Stimulated activated CD4-positive, alpha-beta T cell treated with anti-CD3 and anti-CD28 coated beads, Interleukin-4, amount 100 ng/mL, for 1 hour (primary cell): ENCODE measurements at regions not wholly inside any gene's neighbourhood (a gene's known extent, or its start where the extent isn't known, plus 50 kb on each side); places are given as distances from the start of the nearest gene placed in this dataset.

Experiments
- DNase-seq: peaks from one replicate; pipeline ENCODE4 v3.0.0-alpha.2; 2020

- DNase-seq, result no peak
These were observed 253.5 kb downstream of the SPTSSA start for GRCh38 chr14:34208532-34208931.

- DNase-seq, result no peak
These were observed 254.9 kb upstream of the EGLN3 start for GRCh38 chr14:34205799-34206198.

GRCh38 chr14:34204774-34205173 lies 253.9 kb upstream of the EGLN3 start:
- no peak for DNase-seq

GRCh38 chr14:34203251-34203722 lies 252.4 kb upstream of the EGLN3 start:
- no peak for DNase-seq

- DNase-seq, result no peak
These were observed 251.2 kb upstream of the EGLN3 start for GRCh38 chr14:34201909-34202637.

GRCh38 chr14:34199585-34199984 lies 248.7 kb upstream of the EGLN3 start:
- DNase-seq, result peak; percentile 3

- DNase-seq, result no peak
These were observed 247.2 kb upstream of the EGLN3 start for GRCh38 chr14:34198096-34198495.

- no peak for DNase-seq
These were observed 245.1 kb upstream of the EGLN3 start for GRCh38 chr14:34195964-34196363.

GRCh38 chr14:34190717-34191116 lies 239.8 kb upstream of the EGLN3 start:
- no peak for DNase-seq

GRCh38 chr14:34189866-34190265 lies 239.0 kb upstream of the EGLN3 start:
- no peak for DNase-seq

- no peak for DNase-seq
These were observed 236.7 kb upstream of the EGLN3 start for GRCh38 chr14:34187519-34188044.

GRCh38 chr14:34187061-34187460 lies 236.2 kb upstream of the EGLN3 start:
- no peak for DNase-seq

GRCh38 chr14:34184126-34184525 lies 233.3 kb upstream of the EGLN3 start:
- DNase-seq, result no peak

- DNase-seq, result no peak
These were observed 232.6 kb upstream of the EGLN3 start for GRCh38 chr14:34183478-34183877.

- DNase-seq, result no peak
These were observed 230.5 kb upstream of the EGLN3 start for GRCh38 chr14:34181338-34181737.

GRCh38 chr14:34180869-34181268 lies 230.0 kb upstream of the EGLN3 start:
- DNase-seq, result no peak

GRCh38 chr14:34180434-34180833 lies 229.6 kb upstream of the EGLN3 start:
- DNase-seq, result no peak

GRCh38 chr14:34179727-34180126 lies 228.9 kb upstream of the EGLN3 start:
- DNase-seq, result no peak

GRCh38 chr14:34177466-34177865 lies 226.6 kb upstream of the EGLN3 start:
- DNase-seq, result no peak

- no peak for DNase-seq
These were observed 224.7 kb upstream of the EGLN3 start for GRCh38 chr14:34175574-34175973.

GRCh38 chr14:34174973-34175372 lies 224.1 kb upstream of the EGLN3 start:
- DNase-seq, result no peak

GRCh38 chr14:34173916-34174315 lies 223.0 kb upstream of the EGLN3 start:
- DNase-seq, result no peak

- no peak for DNase-seq
These were observed 221.9 kb upstream of the EGLN3 start for GRCh38 chr14:34172550-34173368.

GRCh38 chr14:34172173-34172451 lies 221.2 kb upstream of the EGLN3 start:
- DNase-seq, result no peak
